ENCODE measurements at regions not wholly inside any gene's neighbourhood (a gene's known extent, or its start where the extent isn't known, plus 50 kb on each side); places are given as distances from the start of the nearest gene placed in this dataset.

DNA sequence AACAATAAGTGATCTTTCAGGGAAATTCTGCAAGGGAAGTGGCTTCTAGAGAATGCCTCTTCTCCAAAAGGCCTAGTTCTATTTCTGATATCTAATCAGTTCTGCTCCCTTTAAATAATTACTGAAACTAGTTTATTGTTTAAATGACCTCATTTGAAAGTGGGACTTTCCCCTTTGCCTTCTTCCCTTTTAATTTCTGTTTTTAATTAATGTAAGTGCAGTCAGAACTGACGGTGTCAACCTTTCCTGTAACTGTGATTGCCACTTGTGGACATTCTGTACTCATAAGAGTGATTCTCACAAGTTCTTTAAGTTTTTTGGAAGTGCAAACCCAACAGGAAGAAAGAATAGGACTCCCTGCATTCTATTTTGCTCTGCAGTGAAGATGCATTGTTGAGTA is 265.3 kb upstream of the PLEKHG7 start:
- Mint-ChIP-seq H3K36me3 (no peaks in the 10 kb centered on the region), H3K4me3 (no peak overlapping the region), H3K4me1 (ENCODE audit: unreplicated experiment) (no peaks in the 10 kb centered on the region), H3K27me3 (no peaks in the 10 kb centered on the region), H3K27ac (no peak overlapping the region), H3K9me3 (peaks cover 13% of the 10 kb centered on the region)
- DNase-seq (ENCODE audit: extremely low spot score, unreplicated experiment) = no peak
- TF ChIP-seq CTCF (conservative IDR thresholded peaks at IDR 0.05) = no peak

DNA sequence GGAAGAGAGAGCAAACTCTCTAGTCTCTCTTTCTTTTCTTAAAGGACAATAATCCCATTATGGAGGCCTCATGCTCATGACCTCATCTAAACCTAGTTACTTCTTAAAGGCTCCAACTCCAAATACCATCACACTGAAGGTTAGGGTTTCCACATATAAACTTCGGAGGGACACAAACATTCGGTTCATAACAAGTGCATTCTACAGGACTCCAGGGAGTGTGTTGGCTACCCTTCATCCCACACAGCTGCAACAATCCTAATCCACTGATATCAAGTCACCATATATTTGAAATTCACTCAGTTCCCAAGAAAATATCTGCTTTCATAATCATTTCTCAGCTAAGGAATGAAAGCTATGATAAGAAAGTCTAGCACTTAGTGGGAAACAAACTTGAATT is 265.9 kb upstream of the PLEKHG7 start:
- no peaks in the 10 kb centered on the region for H3K27me3 Mint-ChIP-seq
- TF ChIP-seq CTCF (conservative IDR thresholded peaks at IDR 0.05) = no peak
- H3K4me3 Mint-ChIP-seq = no peak overlapping the region
- peaks cover 15% of the 10 kb centered on the region for H3K9me3 Mint-ChIP-seq
- no peak overlapping the region for H3K27ac Mint-ChIP-seq
- H3K36me3 Mint-ChIP-seq = no peaks in the 10 kb centered on the region
- no peak for DNase-seq (ENCODE audit: extremely low spot score, unreplicated experiment)
- no peaks in the 10 kb centered on the region for H3K4me1 Mint-ChIP-seq (ENCODE audit: unreplicated experiment)

DNA sequence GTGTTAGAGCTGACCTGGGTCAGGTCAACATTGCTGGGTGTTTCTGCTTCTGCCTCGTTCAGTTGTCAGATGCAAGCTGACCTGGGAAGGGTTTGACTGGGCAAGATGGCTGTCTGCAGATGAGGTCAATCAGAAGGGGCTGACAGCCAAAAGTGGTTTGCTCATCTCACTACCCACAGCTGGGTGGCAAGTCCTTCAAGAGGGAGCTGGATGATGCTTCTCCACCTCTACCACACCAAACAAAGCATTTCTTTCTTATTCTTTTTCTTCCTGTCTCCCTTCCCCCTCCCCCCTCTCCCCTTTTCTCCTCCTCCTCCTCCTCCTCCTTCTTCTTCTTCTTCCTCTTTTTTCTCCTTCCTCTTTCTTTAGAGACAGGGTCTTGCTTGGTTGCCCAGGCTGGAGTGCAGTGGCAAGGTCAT is 268.2 kb upstream of the PLEKHG7 start:
- Mint-ChIP-seq H3K9me3 (peaks cover 6% of the 10 kb centered on the region), H3K27me3 (no peaks in the 10 kb centered on the region), H3K4me1 (ENCODE audit: unreplicated experiment) (no peaks in the 10 kb centered on the region), H3K27ac (no peak overlapping the region), H3K4me3 (no peak overlapping the region), H3K36me3 (no peaks in the 10 kb centered on the region)
- TF ChIP-seq CTCF (conservative IDR thresholded peaks at IDR 0.05) = no peak
- no peak for DNase-seq (ENCODE audit: extremely low spot score, unreplicated experiment)

DNA sequence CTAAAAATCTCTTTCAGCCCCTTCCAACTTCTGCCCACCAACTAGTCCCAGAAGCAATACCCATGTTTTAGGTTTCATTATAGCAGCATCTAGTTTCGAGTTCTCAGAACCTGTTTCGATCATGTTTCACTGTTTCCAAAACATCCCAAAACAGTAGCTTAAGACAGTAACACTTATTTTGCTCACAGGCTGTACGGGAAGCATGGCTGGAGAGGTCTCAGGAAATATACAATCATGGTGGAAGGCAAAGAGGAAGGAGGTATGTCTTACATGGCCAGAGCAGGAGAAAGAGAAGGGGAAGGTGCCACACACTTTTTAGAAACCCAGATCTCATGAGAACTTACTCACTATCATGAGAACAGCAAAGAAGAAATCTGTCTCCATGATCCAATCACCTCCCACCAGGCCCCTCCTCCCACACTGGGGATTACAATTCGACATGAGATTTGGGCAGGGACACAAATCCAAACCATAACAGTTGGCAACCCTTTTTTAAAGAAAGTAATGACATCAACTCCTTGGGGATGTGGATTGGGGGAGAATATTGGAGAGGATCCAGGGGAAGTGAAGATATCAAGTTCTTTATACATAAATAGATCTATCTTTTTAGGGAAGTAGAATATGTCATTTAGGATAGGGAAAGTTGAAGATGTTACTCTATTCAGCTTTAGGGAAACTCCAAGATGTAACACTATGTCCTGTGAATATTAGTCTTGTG is 269.9 kb upstream of the PLEKHG7 start:
- Mint-ChIP-seq H3K27ac (no peak overlapping the region), H3K36me3 (no peaks in the 10 kb centered on the region), H3K9me3 (peaks cover 6% of the 10 kb centered on the region), H3K4me3 (no peak overlapping the region), H3K27me3 (no peaks in the 10 kb centered on the region), H3K4me1 (ENCODE audit: unreplicated experiment) (peaks cover 7% of the 10 kb centered on the region)
- no peak for TF ChIP-seq CTCF (conservative IDR thresholded peaks at IDR 0.05)
- no peak for DNase-seq (ENCODE audit: extremely low spot score, unreplicated experiment)

DNA sequence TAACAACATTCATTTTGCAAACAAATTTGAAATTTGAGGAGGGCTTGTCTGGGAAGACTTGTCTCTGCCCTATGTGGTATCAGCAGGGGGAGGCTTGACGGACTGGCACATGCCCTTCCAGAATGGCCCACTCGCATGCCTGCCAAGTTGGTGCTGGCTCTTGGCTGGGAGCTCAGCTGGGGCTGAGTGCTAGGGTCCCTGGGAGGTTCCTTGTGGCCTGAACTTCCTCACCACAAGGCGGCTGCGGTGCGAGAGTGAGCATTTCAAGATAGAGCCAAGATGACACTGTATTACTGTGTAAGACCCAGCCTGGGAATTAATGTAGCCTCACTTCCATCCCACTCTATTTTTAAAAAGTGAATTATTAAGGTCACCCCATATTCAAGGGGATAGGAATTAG is 271.6 kb upstream of the PLEKHG7 start:
- no peaks in the 10 kb centered on the region for H3K27me3 Mint-ChIP-seq
- H3K9me3 Mint-ChIP-seq = peaks cover 6% of the 10 kb centered on the region
- H3K27ac Mint-ChIP-seq = no peak overlapping the region
- no peaks in the 10 kb centered on the region for H3K36me3 Mint-ChIP-seq
- no peak for TF ChIP-seq CTCF (conservative IDR thresholded peaks at IDR 0.05)
- no peak overlapping the region for H3K4me3 Mint-ChIP-seq
- no peak for DNase-seq (ENCODE audit: extremely low spot score, unreplicated experiment)
- H3K4me1 Mint-ChIP-seq (ENCODE audit: unreplicated experiment) = peaks cover 7% of the 10 kb centered on the region

Data from type B pancreatic cell (in vitro differentiated cells).